IMR-90 (cell line): ENCODE measurements at regions not wholly inside any gene's neighbourhood (a gene's known extent, or its start where the extent isn't known, plus 50 kb on each side); places are given as distances from the start of the nearest gene placed in this dataset.
"Not testable (repeated sequence)": the region's sequence is repeated elsewhere in the genome, so short reads cannot be mapped to it uniquely, and the experiment has no call there.

Experiments
- ATAC-seq: fragments of 200-7000 bp; cut with Tn5 transposase; 2 replicates; pipeline ENCODE4 v1.9.1; 2020; ENCODE audit warnings: low read depth, mild to moderate bottlenecking, moderate library complexity
- BruUV-seq: library from RNA; stranded (reverse); fragments of 400-500 nt; replicated peaks from 2 replicates; lab custom pipeline; 2021; lab: Mats Ljungman, UMichigan
- CTCF ChIA-PET: fragments of 300-600 bp; formaldehyde crosslinking; extraction: SDS; loops from one replicate; lab custom pipeline; 2021; ENCODE audit warnings: antibody characterized with exemption; lab: Yijun Ruan, JAX
- POLR2A ChIA-PET: fragments of 300-600 bp; sonication (Branson Sonifier 250); formaldehyde crosslinking; loops from one replicate; lab custom pipeline; 2022; ENCODE audit warnings: antibody characterized with exemption; ENCODE audit not compliant: unreplicated experiment; lab: Charles Lee
- DNase-seq: peaks from one replicate; pipeline ENCODE4 v3.0.0; 2013
- H2AFZ ChIP-seq: replicated peaks from 2 replicates; pipeline ENCODE3; 2013; ENCODE audit warnings: low read length, mild to moderate bottlenecking; ENCODE audit not compliant: poor library complexity
- H2AK5ac ChIP-seq: 2 replicates; pipeline ENCODE4 v1.6.1; 2013; ENCODE audit warnings: low read depth, low read length, inconsistent platforms
- H2AK9ac ChIP-seq: replicated peaks from 2 replicates; pipeline ENCODE3; 2013; ENCODE audit warnings: mild to moderate bottlenecking, low read depth, low read length, moderate library complexity; ENCODE audit not compliant: poor library complexity
- H2BK120ac ChIP-seq: 2 replicates; pipeline ENCODE4 v1.6.1; 2013; ENCODE audit warnings: low read depth, low read length, inconsistent platforms
- H2BK15ac ChIP-seq: 3 replicates; pipeline ENCODE4 v1.6.1; 2013; ENCODE audit warnings: low read depth, low read length, inconsistent platforms
- H2BK20ac ChIP-seq: 2 replicates; pipeline ENCODE4 v1.6.1; 2013; ENCODE audit warnings: low read depth, mild to moderate bottlenecking, inconsistent platforms, low read length, moderate library complexity
- H2BK5ac ChIP-seq: 2 replicates; pipeline ENCODE4 v1.6.1; 2013; ENCODE audit warnings: mild to moderate bottlenecking, low read depth, low read length, inconsistent platforms; ENCODE audit not compliant: poor library complexity, severe bottlenecking
- H3K14ac ChIP-seq: replicated peaks from 2 replicates; pipeline ENCODE4 v1.6.1; 2013; ENCODE audit warnings: low read depth, low read length, inconsistent platforms
- H3K18ac ChIP-seq: 2 replicates; pipeline ENCODE4 v1.6.1; 2013; ENCODE audit warnings: low read depth, low read length, control low read depth
- H3K23ac ChIP-seq: 2 replicates; pipeline ENCODE4 v1.6.1; 2013; ENCODE audit warnings: low read depth, low read length, inconsistent platforms
- H3K27ac ChIP-seq: 2 replicates; pipeline ENCODE4 v1.5.1; 2013; ENCODE audit warnings: mild to moderate bottlenecking, control low read depth, low read length; ENCODE audit not compliant: insufficient read depth
- H3K27me3 ChIP-seq: 2 replicates; pipeline ENCODE4 v1.6.1; 2013; ENCODE audit warnings: low read length; ENCODE audit not compliant: control insufficient read depth, insufficient read depth
- H3K36me3 ChIP-seq: 2 replicates; pipeline ENCODE4 v1.6.1; 2013; ENCODE audit warnings: low read length, mixed read lengths; ENCODE audit not compliant: control insufficient read depth, insufficient read depth
- H3K4ac ChIP-seq: 2 replicates; pipeline ENCODE4 v1.6.1; 2013; ENCODE audit warnings: low read depth, low read length, inconsistent platforms
- H3K4me1 ChIP-seq: 2 replicates; pipeline ENCODE4 v1.6.1; 2013; ENCODE audit warnings: low read length, mixed read lengths; ENCODE audit not compliant: control insufficient read depth, insufficient read depth
- H3K4me2 ChIP-seq: 2 replicates; pipeline ENCODE4 v1.6.1; 2013; ENCODE audit warnings: low read depth, mild to moderate bottlenecking, control low read depth, low read length, moderate library complexity
- H3K4me3 ChIP-seq: 2 replicates; pipeline ENCODE4 v1.5.1; 2013; ENCODE audit warnings: low read depth, mild to moderate bottlenecking, control low read depth, low read length, moderate library complexity; ENCODE audit not compliant: insufficient read depth
- H3K56ac ChIP-seq: 2 replicates; pipeline ENCODE4 v1.6.1; 2013; ENCODE audit warnings: low read length, inconsistent platforms; ENCODE audit not compliant: insufficient read depth; ENCODE audit errors: extremely low read depth
- H3K79me1 ChIP-seq, 2 experiments: 2 replicates each; pipeline ENCODE4 v1.6.1; 2013; ENCODE audit warnings: low read length in 2 of 2, inconsistent platforms in 1 of 2, low read depth in 1 of 2
- H3K9ac ChIP-seq: 2 replicates; pipeline ENCODE4 v1.6.1; 2013; ENCODE audit warnings: low read depth, low read length, control low read depth
- H3K9me1 ChIP-seq: 2 replicates; pipeline ENCODE4 v1.6.1; 2013; ENCODE audit warnings: low read length, inconsistent platforms; ENCODE audit not compliant: insufficient read depth
- H3K9me3 ChIP-seq: 2 replicates; pipeline ENCODE4 v1.6.1; 2013; ENCODE audit warnings: low read length; ENCODE audit not compliant: control insufficient read depth, insufficient read depth
- H4K20me1 ChIP-seq: 2 replicates; pipeline ENCODE4 v1.6.1; 2013; ENCODE audit warnings: low read length, inconsistent platforms; ENCODE audit not compliant: insufficient read depth
- H4K5ac ChIP-seq: 2 replicates; pipeline ENCODE4 v1.6.1; 2013; ENCODE audit warnings: mild to moderate bottlenecking, low read depth, low read length, control low read depth
- H4K8ac ChIP-seq, 2 experiments: 2 replicates each; pipeline ENCODE4 v1.6.1; 2013; ENCODE audit warnings: low read depth in 2 of 2, low read length in 2 of 2, control low read depth in 1 of 2, inconsistent platforms in 1 of 2
- H4K91ac ChIP-seq: 2 replicates; pipeline ENCODE4 v1.6.1; 2013; ENCODE audit warnings: low read depth, low read length, inconsistent platforms; ENCODE audit not compliant: insufficient read depth
- WGBS, 2 experiments: methylation state at CpG; one replicate each; pipeline versions ENCODE4 v1.1.5 to v1.1.7; 2013; ENCODE audit warnings: missing lambda C conversion rate in 2 of 2; ENCODE audit not compliant: insufficient read length in 1 of 2; ENCODE audit errors: extremely low coverage in 2 of 2; 5-methylcytosine and 5-hydroxymethylcytosine counted together
- dilution Hi-C: fragments of 300-500 bp; cut with HindIII; formaldehyde crosslinking; loops from one replicate; pipeline ENCODE4 v1.14.3; 2018; ENCODE audit warnings: low sequenced_read_pairs; ENCODE audit not compliant: unreplicated experiment
- in situ Hi-C: fragments of 300-500 bp; cut with MboI; formaldehyde crosslinking; loops from 3 replicates; pipeline ENCODE4 v1.14.3; 2019; ENCODE audit warnings: low sequenced_read_pairs, inconsistent platforms, mixed read lengths
- intact Hi-C: fragments of 100-400 bp; cut with micrococcal nuclease; formaldehyde crosslinking; loops from 2 replicates; pipeline ENCODE4 v1.10.0; 2022

DNA sequence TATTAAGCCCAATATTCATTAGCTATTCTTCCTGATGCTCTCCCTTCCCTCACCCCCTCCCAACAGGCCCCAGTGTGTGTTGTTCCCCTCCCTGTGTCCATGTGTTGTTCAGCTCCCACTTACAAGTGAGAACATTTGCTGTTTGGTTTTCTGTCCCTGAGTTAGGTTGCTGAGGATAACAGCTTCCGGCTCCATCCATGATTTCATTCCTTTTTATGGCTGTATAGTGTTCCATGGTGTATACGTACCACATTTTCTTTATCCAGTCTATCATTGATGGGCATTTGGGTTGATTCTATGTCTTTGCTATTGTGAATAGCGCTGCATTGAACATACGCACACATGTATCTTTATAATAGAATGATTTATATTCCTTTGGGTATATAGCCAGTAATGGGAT lies 107.7 kb upstream of the MTHFD1L start:
- in situ Hi-C loops, H3K4me3 ChIP-seq, H3K14ac ChIP-seq, H3K56ac ChIP-seq, H2BK20ac ChIP-seq, H4K91ac ChIP-seq, H3K9me3 ChIP-seq, H3K9ac ChIP-seq, dilution Hi-C loops, intact Hi-C loops, H2BK120ac ChIP-seq, H3K27me3 ChIP-seq, H3K4ac ChIP-seq, BruUV-seq, H3K27ac ChIP-seq, ATAC-seq, H3K36me3 ChIP-seq, H2BK15ac ChIP-seq, H3K9me1 ChIP-seq, H4K5ac ChIP-seq, H2AFZ ChIP-seq, H3K18ac ChIP-seq, H3K23ac ChIP-seq, H4K8ac ChIP-seq, POLR2A ChIA-PET, H2BK5ac ChIP-seq, CTCF ChIA-PET, H3K4me1 ChIP-seq, H4K20me1 ChIP-seq, H3K79me1 ChIP-seq, H2AK9ac ChIP-seq, DNase-seq, H3K4me2 ChIP-seq, H2AK5ac ChIP-seq: not testable (repeated sequence)
- no CpG with 5 or more reads among the region's 4 CpGs for WGBS, 2 experiments
